H1 (cell line): ENCODE measurements at regions not wholly inside any gene's neighbourhood (a gene's known extent, or its start where the extent isn't known, plus 50 kb on each side); places are given as distances from the start of the nearest gene placed in this dataset.

Experiments
- CHD7 ChIP-seq: fragments of 300-600 bp; sonication (generic); IDR thresholded peaks from 2 replicates; pipeline ENCODE4 v1.7.1; 2012; ENCODE audit warnings: low read length, moderate library complexity, mild to moderate bottlenecking, inconsistent platforms; ENCODE audit not compliant: insufficient replicate concordance
- CTCF ChIP-seq, 3 experiments: IDR thresholded peaks; 1 replicate in 2 of 3; 2 replicates in 1 of 3; pipeline versions ENCODE4 v1.5.1 to v1.6.1; 2011; ENCODE audit warnings: low read length in 3 of 3, mild to moderate bottlenecking in 3 of 3, inconsistent platforms in 2 of 3, low read depth in 1 of 3, moderate library complexity in 1 of 3; ENCODE audit not compliant: insufficient read depth in 1 of 3; ENCODE audit errors: control extremely low read depth in 1 of 3
- POLR2A ChIP-seq, 2 experiments: IDR thresholded peaks; 1 replicate in 1 of 2; 2 replicates in 1 of 2; pipeline ENCODE4 v1.6.1; 2011; ENCODE audit warnings: low read depth in 2 of 2, low read length in 2 of 2, mild to moderate bottlenecking in 2 of 2; ENCODE audit errors: control extremely low read depth in 1 of 2
- RXRA ChIP-seq: IDR thresholded peaks from 2 replicates; pipeline ENCODE4 v1.6.1; 2011; ENCODE audit warnings: low read depth, mild to moderate bottlenecking, low read length, moderate library complexity; ENCODE audit not compliant: insufficient read depth
- SP1 ChIP-seq: IDR thresholded peaks from 2 replicates; pipeline ENCODE4 v1.6.1; 2011; ENCODE audit warnings: low read depth, low read length
- TAF7 ChIP-seq: optimal IDR thresholded peaks from 2 replicates; pipeline ENCODE3; 2011; ENCODE audit warnings: low read depth, mild to moderate bottlenecking, inconsistent platforms, low read length, moderate library complexity, borderline replicate concordance
- ZNF274 ChIP-seq: IDR thresholded peaks from 2 replicates; pipeline ENCODE4 v1.7.0; 2012; ENCODE audit warnings: low read length, borderline replicate concordance; ENCODE audit errors: extremely low read depth

DNA sequence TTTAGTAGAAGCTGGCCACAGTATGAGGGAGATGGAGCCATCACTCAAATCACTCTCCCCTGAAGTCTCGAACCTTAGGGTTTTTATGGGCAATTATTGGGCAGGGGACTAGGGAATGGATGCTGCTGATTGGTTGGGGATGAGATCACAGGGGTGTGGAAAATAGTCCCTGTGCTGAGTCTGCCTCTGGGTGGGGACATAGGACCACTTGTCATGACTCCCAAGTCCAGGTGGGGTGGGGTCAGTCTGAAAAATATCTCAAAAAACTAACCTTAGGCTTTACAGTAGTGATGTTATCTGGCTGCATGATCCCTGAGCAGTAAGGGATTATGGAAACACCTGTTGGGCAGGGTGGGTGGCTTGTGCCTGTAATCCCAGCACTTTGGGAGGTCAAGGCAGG, 98.6 kb downstream of the XRCC2 start:
- TF ChIP-seq TAF7 = no peak
- TF ChIP-seq SP1 = no peak
- TF ChIP-seq POLR2A (IDR thresholded peaks at IDR 0.05; ENCODE audit: control extremely low read depth in 1 of 2, low read depth in 2 of 2, low read length in 2 of 2) = no peak
- TF ChIP-seq CHD7 = no peak
- no peak for TF ChIP-seq CTCF (IDR thresholded peaks at IDR 0.05; ENCODE audit: control extremely low read depth in 1 of 3, insufficient read depth in 1 of 3, low read depth in 1 of 3, low read length in 3 of 3)
- TF ChIP-seq ZNF274 = no peak
- TF ChIP-seq RXRA = no peak
